H9 (cell line): ENCODE measurements at regions not wholly inside any gene's neighbourhood (a gene's known extent, or its start where the extent isn't known, plus 50 kb on each side); places are given as distances from the start of the nearest gene placed in this dataset.

ENCODE experiments used
- DNase-seq: peaks from one replicate; pipeline ENCODE4 v3.0.0-alpha.2; 2017
- H2AFZ ChIP-seq: one replicate; pipeline ENCODE4 v1.6.1; 2013; ENCODE audit warnings: mild to moderate bottlenecking, low read length, control low read depth, moderate library complexity
- H2AK5ac ChIP-seq: 2 replicates; pipeline ENCODE4 v1.6.1; 2013; ENCODE audit warnings: low read length, control low read depth, mixed read lengths; ENCODE audit not compliant: insufficient read length
- H2BK120ac ChIP-seq: one replicate; pipeline ENCODE4 v1.6.1; 2013; ENCODE audit warnings: low read depth, mild to moderate bottlenecking, low read length, control low read depth, inconsistent platforms; ENCODE audit not compliant: poor library complexity, severe bottlenecking
- H2BK12ac ChIP-seq: 2 replicates; pipeline ENCODE4 v1.6.1; 2013; ENCODE audit warnings: low read length, control low read depth, mixed read lengths, low read depth; ENCODE audit not compliant: insufficient read length
- H2BK15ac ChIP-seq: 2 replicates; pipeline ENCODE4 v1.6.1; 2013; ENCODE audit warnings: low read depth, low read length, control low read depth
- H2BK20ac ChIP-seq: one replicate; pipeline ENCODE4 v1.6.1; 2013; ENCODE audit warnings: low read depth, mild to moderate bottlenecking, low read length, control low read depth, inconsistent platforms; ENCODE audit not compliant: poor library complexity, severe bottlenecking
- H2BK5ac ChIP-seq: 2 replicates; pipeline ENCODE4 v1.6.1; 2013; ENCODE audit warnings: low read length, control low read depth, mixed read lengths; ENCODE audit not compliant: insufficient read length
- H3K14ac ChIP-seq: 2 replicates; pipeline ENCODE4 v1.6.1; 2013; ENCODE audit warnings: low read length, control low read depth; ENCODE audit not compliant: insufficient read depth
- H3K18ac ChIP-seq: 2 replicates; pipeline ENCODE4 v1.6.1; 2013; ENCODE audit warnings: low read depth, mild to moderate bottlenecking, mixed read lengths, low read length, control low read depth; ENCODE audit not compliant: insufficient read length
- H3K23ac ChIP-seq: 2 replicates; pipeline ENCODE4 v1.6.1; 2013; ENCODE audit warnings: low read length, control low read depth, mixed read lengths, low read depth; ENCODE audit not compliant: insufficient read length
- H3K23me2 ChIP-seq: 2 replicates; pipeline ENCODE4 v1.6.1; 2013; ENCODE audit warnings: low read depth, mild to moderate bottlenecking, mixed read lengths, low read length, control low read depth; ENCODE audit not compliant: insufficient read length, poor library complexity, severe bottlenecking
- H3K27ac ChIP-seq: 2 replicates; pipeline ENCODE4 v1.5.1; 2013; ENCODE audit warnings: low read length, control low read depth, mixed read lengths, low read depth; ENCODE audit not compliant: insufficient read length
- H3K27me3 ChIP-seq: 2 replicates; pipeline ENCODE4 v1.6.1; 2013; ENCODE audit warnings: low read length, control low read depth, inconsistent platforms; ENCODE audit not compliant: insufficient read depth
- H3K4ac ChIP-seq: 2 replicates; pipeline ENCODE4 v1.6.1; 2013; ENCODE audit warnings: low read depth, mild to moderate bottlenecking, control low read depth, inconsistent platforms, low read length, moderate library complexity
- H3K4me1 ChIP-seq: 2 replicates; pipeline ENCODE4 v1.6.1; 2013; ENCODE audit warnings: low read length, control low read depth, inconsistent platforms; ENCODE audit not compliant: insufficient read depth
- H3K4me2 ChIP-seq: 2 replicates; pipeline ENCODE4 v1.6.1; 2013; ENCODE audit warnings: low read length, control low read depth, mixed read lengths; ENCODE audit not compliant: insufficient read length, insufficient read depth
- H3K56ac ChIP-seq: 2 replicates; pipeline ENCODE4 v1.6.1; 2013; ENCODE audit warnings: low read depth, mild to moderate bottlenecking, mixed read lengths, low read length, control low read depth; ENCODE audit not compliant: insufficient read length
- H3K79me1 ChIP-seq: 2 replicates; pipeline ENCODE4 v1.6.1; 2013; ENCODE audit warnings: low read depth, mild to moderate bottlenecking, moderate library complexity, low read length, control low read depth, inconsistent platforms; ENCODE audit not compliant: insufficient read depth, poor library complexity, severe bottlenecking
- H3K79me2 ChIP-seq: 2 replicates; pipeline ENCODE4 v1.6.1; 2013; ENCODE audit warnings: low read length, control low read depth, inconsistent platforms; ENCODE audit not compliant: insufficient read depth
- H3K9ac ChIP-seq: 2 replicates; pipeline ENCODE4 v1.6.1; 2013; ENCODE audit warnings: low read length, control low read depth, mixed read lengths; ENCODE audit not compliant: insufficient read length; ENCODE audit errors: extremely low read depth
- H3K9me3 ChIP-seq: one replicate; pipeline ENCODE4 v1.6.1; 2013; ENCODE audit warnings: low read depth, low read length, inconsistent platforms; ENCODE audit not compliant: control insufficient read depth
- H3T11ph ChIP-seq: one replicate; pipeline ENCODE4 v1.6.1; 2013; ENCODE audit warnings: mild to moderate bottlenecking, low read length, control low read depth, inconsistent platforms
- H4K20me1 ChIP-seq: one replicate; pipeline ENCODE4 v1.6.1; 2013; ENCODE audit not compliant: control insufficient read depth, insufficient read length, insufficient read depth
- H4K5ac ChIP-seq: 2 replicates; pipeline ENCODE4 v1.6.1; 2013; ENCODE audit warnings: low read depth, mild to moderate bottlenecking, mixed read lengths, low read length, control low read depth; ENCODE audit not compliant: insufficient read length
- H4K8ac ChIP-seq: replicated peaks from 2 replicates; pipeline ENCODE4 v1.6.1; 2013; ENCODE audit warnings: low read length, control low read depth, mixed read lengths, low read depth; ENCODE audit not compliant: insufficient read length
- H4K91ac ChIP-seq: 2 replicates; pipeline ENCODE4 v1.6.1; 2013; ENCODE audit warnings: low read depth, mild to moderate bottlenecking, moderate library complexity, mixed read lengths, low read length, control low read depth; ENCODE audit not compliant: insufficient read length
- H3K27ac Mint-ChIP-seq, 3 experiments: 2 replicates in 2 of 3; 3 replicates in 1 of 3; pipeline ENCODE4 v1.8.0; 2020 to 2021; ENCODE audit warnings: mixed read lengths in 3 of 3, mild to moderate bottlenecking in 1 of 3, moderate library complexity in 1 of 3
- H3K27me3 Mint-ChIP-seq: 2 replicates; pipeline ENCODE4 v1.8.0; 2021; ENCODE audit warnings: low read depth, mild to moderate bottlenecking, moderate library complexity, mixed read lengths
- H3K36me3 Mint-ChIP-seq, 3 experiments: 2 replicates in 2 of 3; 3 replicates in 1 of 3; pipeline ENCODE4 v1.8.0; 2020 to 2021; ENCODE audit warnings: low read depth in 3 of 3, mixed read lengths in 3 of 3; ENCODE audit not compliant: insufficient read depth in 1 of 3
- H3K4me1 Mint-ChIP-seq, 2 experiments: 2 replicates each; pipeline ENCODE4 v1.8.0; 2020; ENCODE audit warnings: mixed read lengths in 2 of 2
- H3K4me3 Mint-ChIP-seq, 2 experiments: 2 replicates in 1 of 2; 3 replicates in 1 of 2; pipeline ENCODE4 v1.8.0; 2020 to 2021; ENCODE audit warnings: mild to moderate bottlenecking in 2 of 2, mixed read lengths in 2 of 2, moderate library complexity in 1 of 2
- H3K9me3 Mint-ChIP-seq, 2 experiments: 2 replicates in 1 of 2; 3 replicates in 1 of 2; pipeline ENCODE4 v1.8.0; 2020; ENCODE audit warnings: mild to moderate bottlenecking in 2 of 2, mixed read lengths in 2 of 2, moderate library complexity in 1 of 2
- CTCF ChIP-seq: fragments of 200-600 bp; sonication (generic); conservative IDR thresholded peaks from 3 replicates; pipeline ENCODE4 v1.8.0; 2021; ENCODE audit warnings: antibody characterized with exemption, mild to moderate bottlenecking
- WGBS: extraction: QIAGEN DNeasy Blood & Tissue Kit; methylation state at CpG from one replicate; pipeline ENCODE4 v1.1.7; 2013; ENCODE audit warnings: missing lambda C conversion rate, low lambda C conversion rate, mixed read lengths; ENCODE audit not compliant: insufficient read length; ENCODE audit errors: extremely low coverage; 5-methylcytosine and 5-hydroxymethylcytosine counted together

GRCh38 chr2:213213186-213213585 lies 61.8 kb upstream of the IKZF2 start:
- Histone ChIP-seq H3K23me2 (no peaks in the 10 kb centered on the region), H3K79me1 (no peaks in the 10 kb centered on the region), H3K4ac (no peak overlapping the region), H3K4me2 (no peak overlapping the region), H2BK120ac (no peak overlapping the region), H3K27me3 (no peaks in the 10 kb centered on the region), H2AK5ac (no peak overlapping the region), H4K5ac (no peak overlapping the region), H2BK5ac (no peak overlapping the region), H3K9me3 (no peaks in the 10 kb centered on the region), H2BK12ac (no peak overlapping the region), H4K8ac (no peak overlapping the region), H3K23ac (no peak overlapping the region), H3K18ac (no peak overlapping the region), H2AFZ (no peak overlapping the region), H3K27ac (no peak overlapping the region), H3K56ac (no peak overlapping the region), H3K4me1 (no peaks in the 10 kb centered on the region), H3K79me2 (no peaks in the 10 kb centered on the region), H4K20me1 (no peaks in the 10 kb centered on the region), H2BK20ac (no peak overlapping the region), H3T11ph (no peak overlapping the region), H3K9ac (no peak overlapping the region), H4K91ac (no peak overlapping the region), H3K14ac (no peak overlapping the region), H2BK15ac (no peak overlapping the region)
- Mint-ChIP-seq H3K27ac (no peak overlapping the region), H3K36me3 (peaks cover 0 to 5% (median 0%) of the 10 kb centered on the region in 3 experiments; a peak in 1 of 7 replicates), H3K4me1 (no peaks in the 10 kb centered on the region), H3K4me3 (no peak overlapping the region), H3K27me3 (no peaks in the 10 kb centered on the region), H3K9me3 (peaks cover 0 to 6% of the 10 kb centered on the region in 2 experiments; a peak in 2 of 5 replicates)
- no peak for TF ChIP-seq CTCF
- DNase-seq: no peak
- no CpG with 5 or more reads among the region's 6 CpGs for WGBS
